ENCODE measurements at regions not wholly inside any gene's neighbourhood (a gene's known extent, or its start where the extent isn't known, plus 50 kb on each side); places are given as distances from the start of the nearest gene placed in this dataset.

DNA sequence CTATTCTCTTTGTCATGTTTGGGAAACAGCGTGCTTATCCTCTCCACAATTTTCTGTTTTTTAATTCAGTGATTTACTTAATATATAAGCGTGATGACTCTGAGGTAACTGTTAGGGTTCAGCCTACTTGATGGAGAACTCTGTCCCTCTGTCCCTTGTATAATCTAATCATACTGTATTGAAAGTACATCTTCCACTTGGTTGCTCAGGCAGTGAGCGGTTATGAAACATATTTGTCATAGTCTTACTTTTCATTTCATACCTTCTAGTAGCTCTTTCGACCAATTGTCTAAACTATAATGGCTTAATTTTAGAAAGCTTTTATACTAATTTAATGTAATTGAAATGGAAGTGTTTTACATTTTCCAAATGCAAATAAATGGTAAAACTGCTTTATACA lies 469.0 kb downstream of the TLL1 start:
- no peak for ATAC-seq
- Histone ChIP-seq H3K4me3 (no peak overlapping the region), H3K4me1 (replicated peaks in 1 of 2; ENCODE audit: control insufficient read depth in 2 of 2, insufficient read depth in 2 of 2, low read length in 2 of 2) (no peaks in the 10 kb centered on the region), H3K9me3 (replicated peaks; ENCODE audit: control insufficient read depth, insufficient read depth, low read depth, low read length) (no peaks in the 10 kb centered on the region), H3K27me3 (ENCODE audit: control insufficient read depth in 2 of 2, insufficient read depth in 2 of 2, low read length in 2 of 2) (no peaks in the 10 kb centered on the region), H3K36me3 (ENCODE audit: control insufficient read depth, insufficient read depth, low read length) (no peaks in the 10 kb centered on the region), H3K9ac (ENCODE audit: insufficient read depth in 1 of 2, low read depth in 2 of 2, low read length in 2 of 2) (no peak overlapping the region), H3K4me2 (ENCODE audit: insufficient read depth, low read length) (no peak overlapping the region), H4K20me1 (replicated peaks; ENCODE audit: control insufficient read depth, insufficient read depth, low read length) (no peaks in the 10 kb centered on the region), H3K27ac (ENCODE audit: extremely low read depth, low read depth, low read length) (no peak overlapping the region), H2AFZ (ENCODE audit: low read depth, low read length) (no peak overlapping the region), H3K79me2 (ENCODE audit: control insufficient read depth, insufficient read depth, low read length) (no peaks in the 10 kb centered on the region), H3K9me1 (ENCODE audit: control insufficient read depth, insufficient read depth, low read length) (no peaks in the 10 kb centered on the region)
- intact Hi-C loops (cut with micrococcal nuclease) = no loop called here
- FAIRE-seq = no peak
- no peak for DNase-seq (ENCODE audit: extremely low read depth in 1 of 4, low spot score in 3 of 4)
- POLR2A ChIA-PET = no interaction called here
- WGBS (ENCODE audit: insufficient coverage, low coverage, missing lambda C conversion rate) = 0% methylated on average over 4 of the region's 4 CpGs
- no TSS peak for BruUV-seq (replicated peaks)
- no peak for TF ChIP-seq ESRRA (IDR thresholded peaks at IDR 0.05; ENCODE audit: borderline replicate concordance, low read depth)
- TF ChIP-seq, protein P1, sequence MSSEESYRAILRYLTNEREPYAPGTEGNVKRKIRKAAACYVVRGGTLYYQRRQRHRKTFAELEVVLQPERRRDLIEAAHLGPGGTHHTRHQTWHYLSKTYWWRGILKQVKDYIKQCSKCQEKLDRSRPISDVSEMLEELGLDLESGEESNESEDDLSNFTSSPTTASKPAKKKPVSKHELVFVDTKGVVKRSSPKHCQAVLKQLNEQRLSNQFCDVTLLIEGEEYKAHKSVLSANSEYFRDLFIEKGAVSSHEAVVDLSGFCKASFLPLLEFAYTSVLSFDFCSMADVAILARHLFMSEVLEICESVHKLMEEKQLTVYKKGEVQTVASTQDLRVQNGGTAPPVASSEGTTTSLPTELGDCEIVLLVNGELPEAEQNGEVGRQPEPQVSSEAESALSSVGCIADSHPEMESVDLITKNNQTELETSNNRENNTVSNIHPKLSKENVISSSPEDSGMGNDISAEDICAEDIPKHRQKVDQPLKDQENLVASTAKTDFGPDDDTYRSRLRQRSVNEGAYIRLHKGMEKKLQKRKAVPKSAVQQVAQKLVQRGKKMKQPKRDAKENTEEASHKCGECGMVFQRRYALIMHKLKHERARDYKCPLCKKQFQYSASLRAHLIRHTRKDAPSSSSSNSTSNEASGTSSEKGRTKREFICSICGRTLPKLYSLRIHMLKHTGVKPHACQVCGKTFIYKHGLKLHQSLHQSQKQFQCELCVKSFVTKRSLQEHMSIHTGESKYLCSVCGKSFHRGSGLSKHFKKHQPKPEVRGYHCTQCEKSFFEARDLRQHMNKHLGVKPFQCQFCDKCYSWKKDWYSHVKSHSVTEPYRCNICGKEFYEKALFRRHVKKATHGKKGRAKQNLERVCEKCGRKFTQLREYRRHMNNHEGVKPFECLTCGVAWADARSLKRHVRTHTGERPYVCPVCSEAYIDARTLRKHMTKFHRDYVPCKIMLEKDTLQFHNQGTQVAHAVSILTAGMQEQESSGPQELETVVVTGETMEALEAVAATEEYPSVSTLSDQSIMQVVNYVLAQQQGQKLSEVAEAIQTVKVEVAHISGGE (CRISPR knock-in tag; IDR thresholded peaks at IDR 0.05) = no peak
- no peak for TF ChIP-seq SMC3 (conservative IDR thresholded peaks at IDR 0.05; ENCODE audit: insufficient read depth, low read depth, low read length)
- TF ChIP-seq CCNT2 (IDR thresholded peaks at IDR 0.05; ENCODE audit: borderline replicate concordance, extremely low read depth, insufficient read length, low read depth, low read length) = no peak
- TF ChIP-seq ZNF384 (IDR thresholded peaks at IDR 0.05; ENCODE audit: low read depth, low read length) = no peak
- TF ChIP-seq ZNF76 (CRISPR knock-in tag; IDR thresholded peaks at IDR 0.05; ENCODE audit: borderline replicate concordance) = no peak
- TF ChIP-seq FOXK1 (CRISPR knock-in tag; IDR thresholded peaks at IDR 0.05; ENCODE audit: borderline replicate concordance) = no peak
- no peak for TF ChIP-seq TSC22D4 (tag; IDR thresholded peaks at IDR 0.05)
- no peak for TF ChIP-seq DPF2 (IDR thresholded peaks at IDR 0.05)
- TF ChIP-seq, protein P2, sequence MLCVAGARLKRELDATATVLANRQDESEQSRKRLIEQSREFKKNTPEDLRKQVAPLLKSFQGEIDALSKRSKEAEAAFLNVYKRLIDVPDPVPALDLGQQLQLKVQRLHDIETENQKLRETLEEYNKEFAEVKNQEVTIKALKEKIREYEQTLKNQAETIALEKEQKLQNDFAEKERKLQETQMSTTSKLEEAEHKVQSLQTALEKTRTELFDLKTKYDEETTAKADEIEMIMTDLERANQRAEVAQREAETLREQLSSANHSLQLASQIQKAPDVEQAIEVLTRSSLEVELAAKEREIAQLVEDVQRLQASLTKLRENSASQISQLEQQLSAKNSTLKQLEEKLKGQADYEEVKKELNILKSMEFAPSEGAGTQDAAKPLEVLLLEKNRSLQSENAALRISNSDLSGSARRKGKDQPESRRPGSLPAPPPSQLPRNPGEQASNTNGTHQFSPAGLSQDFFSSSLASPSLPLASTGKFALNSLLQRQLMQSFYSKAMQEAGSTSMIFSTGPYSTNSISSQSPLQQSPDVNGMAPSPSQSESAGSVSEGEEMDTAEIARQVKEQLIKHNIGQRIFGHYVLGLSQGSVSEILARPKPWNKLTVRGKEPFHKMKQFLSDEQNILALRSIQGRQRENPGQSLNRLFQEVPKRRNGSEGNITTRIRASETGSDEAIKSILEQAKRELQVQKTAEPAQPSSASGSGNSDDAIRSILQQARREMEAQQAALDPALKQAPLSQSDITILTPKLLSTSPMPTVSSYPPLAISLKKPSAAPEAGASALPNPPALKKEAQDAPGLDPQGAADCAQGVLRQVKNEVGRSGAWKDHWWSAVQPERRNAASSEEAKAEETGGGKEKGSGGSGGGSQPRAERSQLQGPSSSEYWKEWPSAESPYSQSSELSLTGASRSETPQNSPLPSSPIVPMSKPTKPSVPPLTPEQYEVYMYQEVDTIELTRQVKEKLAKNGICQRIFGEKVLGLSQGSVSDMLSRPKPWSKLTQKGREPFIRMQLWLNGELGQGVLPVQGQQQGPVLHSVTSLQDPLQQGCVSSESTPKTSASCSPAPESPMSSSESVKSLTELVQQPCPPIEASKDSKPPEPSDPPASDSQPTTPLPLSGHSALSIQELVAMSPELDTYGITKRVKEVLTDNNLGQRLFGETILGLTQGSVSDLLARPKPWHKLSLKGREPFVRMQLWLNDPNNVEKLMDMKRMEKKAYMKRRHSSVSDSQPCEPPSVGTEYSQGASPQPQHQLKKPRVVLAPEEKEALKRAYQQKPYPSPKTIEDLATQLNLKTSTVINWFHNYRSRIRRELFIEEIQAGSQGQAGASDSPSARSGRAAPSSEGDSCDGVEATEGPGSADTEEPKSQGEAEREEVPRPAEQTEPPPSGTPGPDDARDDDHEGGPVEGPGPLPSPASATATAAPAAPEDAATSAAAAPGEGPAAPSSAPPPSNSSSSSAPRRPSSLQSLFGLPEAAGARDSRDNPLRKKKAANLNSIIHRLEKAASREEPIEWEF (CRISPR knock-in tag; IDR thresholded peaks at IDR 0.05) = no peak
- TF ChIP-seq ZFP1 (CRISPR knock-in tag; IDR thresholded peaks at IDR 0.05) = no peak
- TF ChIP-seq, protein P3, sequence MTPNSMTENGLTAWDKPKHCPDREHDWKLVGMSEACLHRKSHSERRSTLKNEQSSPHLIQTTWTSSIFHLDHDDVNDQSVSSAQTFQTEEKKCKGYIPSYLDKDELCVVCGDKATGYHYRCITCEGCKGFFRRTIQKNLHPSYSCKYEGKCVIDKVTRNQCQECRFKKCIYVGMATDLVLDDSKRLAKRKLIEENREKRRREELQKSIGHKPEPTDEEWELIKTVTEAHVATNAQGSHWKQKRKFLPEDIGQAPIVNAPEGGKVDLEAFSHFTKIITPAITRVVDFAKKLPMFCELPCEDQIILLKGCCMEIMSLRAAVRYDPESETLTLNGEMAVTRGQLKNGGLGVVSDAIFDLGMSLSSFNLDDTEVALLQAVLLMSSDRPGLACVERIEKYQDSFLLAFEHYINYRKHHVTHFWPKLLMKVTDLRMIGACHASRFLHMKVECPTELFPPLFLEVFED (CRISPR knock-in tag; conservative IDR thresholded peaks at IDR 0.05) = no peak
- in situ Hi-C loops (cut with MboI) = no loop called here
- CTCF ChIA-PET (ENCODE audit: low intra/inter-chr PET ratio) = no interaction called here
